HG02763 (cell line): ENCODE measurements at regions not wholly inside any gene's neighbourhood (a gene's known extent, or its start where the extent isn't known, plus 50 kb on each side); places are given as distances from the start of the nearest gene placed in this dataset.
A peak's percentile ranks its signal among the peaks of the same experiment; 100 is the strongest.
"Not testable (repeated sequence)": the region's sequence is repeated elsewhere in the genome, so short reads cannot be mapped to it uniquely, and the experiment has no call there.

Source experiments
- ATAC-seq: cut with Tn5 transposase; IDR thresholded peaks from one replicate; pipeline ENCODE4 v1.9.1; 2021; ENCODE audit warnings: mild to moderate bottlenecking, moderate library complexity; ENCODE audit not compliant: unreplicated experiment

GRCh38 chr3:110293660-110294059 lies 778.0 kb upstream of the NECTIN3 start:
- ATAC-seq, result no peak

GRCh38 chr3:110296885-110297284 lies 774.7 kb upstream of the NECTIN3 start:
- ATAC-seq, result no peak

- no peak for ATAC-seq
These were observed 769.8 kb upstream of the NECTIN3 start for GRCh38 chr3:110301781-110302180.

- ATAC-seq, result no peak
These were observed 764.4 kb upstream of the NECTIN3 start for GRCh38 chr3:110307065-110307809.

GRCh38 chr3:110311541-110311940 lies 760.1 kb upstream of the NECTIN3 start:
- ATAC-seq, result no peak

- peak; percentile 90 for ATAC-seq
These were observed 757.0 kb upstream of the NECTIN3 start for GRCh38 chr3:110314512-110315114.

GRCh38 chr3:110318108-110318507 lies 753.5 kb upstream of the NECTIN3 start:
- no peak for ATAC-seq

GRCh38 chr3:110323349-110323748 lies 748.3 kb upstream of the NECTIN3 start:
- ATAC-seq, result no peak

- no peak for ATAC-seq
These were observed 747.4 kb upstream of the NECTIN3 start for GRCh38 chr3:110324171-110324705.

- no peak for ATAC-seq
These were observed 743.7 kb upstream of the NECTIN3 start for GRCh38 chr3:110327870-110328269.

- not testable (repeated sequence) for ATAC-seq
These were observed 740.1 kb upstream of the NECTIN3 start for GRCh38 chr3:110331562-110331961.

GRCh38 chr3:110332629-110333028 lies 739.0 kb upstream of the NECTIN3 start:
- ATAC-seq, result no peak

GRCh38 chr3:110341047-110341446 lies 730.6 kb upstream of the NECTIN3 start:
- ATAC-seq, result no peak

- no peak for ATAC-seq
These were observed 728.2 kb upstream of the NECTIN3 start for GRCh38 chr3:110343376-110343775.

GRCh38 chr3:110343945-110344344 lies 727.7 kb upstream of the NECTIN3 start:
- peak; percentile 95 for ATAC-seq

GRCh38 chr3:110344487-110344886 lies 727.1 kb upstream of the NECTIN3 start:
- ATAC-seq, result no peak

GRCh38 chr3:110344897-110345767 lies 726.5 kb upstream of the NECTIN3 start:
- peak; percentile 36 for ATAC-seq

- ATAC-seq, result no peak
These were observed 722.3 kb upstream of the NECTIN3 start for GRCh38 chr3:110349295-110349694.

- ATAC-seq, result no peak
These were observed 718.6 kb upstream of the NECTIN3 start for GRCh38 chr3:110352841-110353604.

GRCh38 chr3:110362751-110363150 lies 708.9 kb upstream of the NECTIN3 start:
- ATAC-seq, result no peak

- not testable (repeated sequence) for ATAC-seq
These were observed 704.3 kb upstream of the NECTIN3 start for GRCh38 chr3:110367289-110367688.
